Activated naive CD4-positive, alpha-beta T cell treated with anti-CD3 and anti-CD28 coated beads for 36 hours (primary cell): ENCODE measurements at regions not wholly inside any gene's neighbourhood (a gene's known extent, or its start where the extent isn't known, plus 50 kb on each side); places are given as distances from the start of the nearest gene placed in this dataset.
"Not testable (repeated sequence)": the region's sequence is repeated elsewhere in the genome, so short reads cannot be mapped to it uniquely, and the experiment has no call there.

Experiments
- CTCF ChIA-PET: fragments of 350-600 bp; sonication (Branson Sonifier 250); formaldehyde crosslinking; loops from one replicate; lab custom pipeline; 2021; ENCODE audit warnings: antibody characterized with exemption; lab: Charles Lee
- DNase-seq: peaks from one replicate; pipeline ENCODE4 v3.0.0-alpha.2; 2020
- H3K27ac Mint-ChIP-seq: one replicate; pipeline ENCODE4 v1.8.0; 2021; ENCODE audit warnings: mild to moderate bottlenecking, mixed read lengths
- H3K27me3 Mint-ChIP-seq: one replicate; pipeline ENCODE4 v1.8.0; 2021; ENCODE audit warnings: low read depth, mixed read lengths
- H3K36me3 Mint-ChIP-seq: one replicate; pipeline ENCODE4 v1.8.0; 2021; ENCODE audit warnings: low read depth, mixed read lengths
- H3K4me1 Mint-ChIP-seq: one replicate; pipeline ENCODE4 v1.8.0; 2021; ENCODE audit warnings: low read depth, mixed read lengths
- H3K4me3 Mint-ChIP-seq: one replicate; pipeline ENCODE4 v1.8.0; 2021; ENCODE audit warnings: mild to moderate bottlenecking, moderate library complexity, mixed read lengths
- H3K9me3 Mint-ChIP-seq: one replicate; pipeline ENCODE4 v1.8.0; 2021; ENCODE audit warnings: mixed read lengths
- intact Hi-C: fragments of 100-400 bp; cut with micrococcal nuclease; formaldehyde crosslinking; loops from one replicate; pipeline ENCODE4 v1.15.1; 2023

DNA sequence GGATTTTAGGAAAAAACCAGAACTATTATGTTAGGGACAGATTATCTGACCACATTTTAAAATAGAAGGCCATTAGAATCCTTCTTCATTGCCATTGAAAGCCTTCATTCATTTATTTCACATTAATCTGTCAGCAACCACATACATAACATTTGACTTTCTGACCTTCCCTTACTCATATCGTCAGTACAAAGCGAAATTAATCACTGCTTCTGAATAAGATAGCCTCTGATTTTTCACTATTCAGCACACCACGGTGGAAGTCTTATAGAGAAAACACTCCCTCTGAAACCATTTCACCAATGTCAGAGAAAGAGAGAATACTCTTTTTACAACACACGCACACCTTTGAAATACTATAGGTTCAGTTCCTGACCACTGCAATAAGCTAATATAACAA, 442.5 kb upstream of the ID4 start:
- Mint-ChIP-seq H3K27ac (no peak overlapping the region), H3K27me3 (no peaks in the 10 kb centered on the region), H3K4me3 (no peak overlapping the region), H3K4me1 (no peaks in the 10 kb centered on the region), H3K9me3 (peaks cover 12% of the 10 kb centered on the region), H3K36me3 (peaks cover 2% of the 10 kb centered on the region)
- intact Hi-C loops = no loop called here
- CTCF ChIA-PET = no interaction called here
- DNase-seq = no peak

GRCh38 chr6:19395316-19395715, 441.9 kb upstream of the ID4 start:
- CTCF ChIA-PET = no interaction called here
- Mint-ChIP-seq H3K36me3 (peaks cover 2% of the 10 kb centered on the region), H3K9me3 (peaks cover 13% of the 10 kb centered on the region), H3K27ac (no peak overlapping the region), H3K27me3 (no peaks in the 10 kb centered on the region), H3K4me3 (no peak overlapping the region), H3K4me1 (no peaks in the 10 kb centered on the region)
- no peak for DNase-seq
- intact Hi-C loops = no loop called here

DNA sequence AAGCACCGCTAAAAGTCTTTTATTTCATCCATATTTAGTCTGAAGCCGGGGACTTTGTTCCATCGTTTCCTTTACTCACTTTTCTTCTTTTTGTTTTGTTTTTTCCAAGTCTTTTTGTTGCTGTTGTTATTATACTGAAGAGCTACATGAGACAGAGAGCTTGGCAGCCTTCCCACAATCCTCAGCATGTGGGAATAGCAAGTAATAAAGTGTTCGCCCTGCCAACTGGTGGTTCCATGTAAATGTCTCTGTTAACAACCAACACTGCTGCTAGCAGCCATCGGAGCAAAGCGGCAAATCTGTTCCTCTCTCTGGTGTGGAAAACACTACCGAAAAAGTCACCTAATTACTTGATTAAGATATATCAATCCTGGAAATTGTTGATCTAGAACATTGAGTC, 437.8 kb upstream of the ID4 start:
- Mint-ChIP-seq H3K27me3 (no peaks in the 10 kb centered on the region), H3K36me3 (no peaks in the 10 kb centered on the region), H3K27ac (no peak overlapping the region), H3K9me3 (peaks cover 13% of the 10 kb centered on the region), H3K4me1 (no peaks in the 10 kb centered on the region), H3K4me3 (no peak overlapping the region)
- DNase-seq = no peak
- intact Hi-C loops = no loop called here
- CTCF ChIA-PET = no interaction called here

- DNase-seq, H3K27ac Mint-ChIP-seq, H3K4me3 Mint-ChIP-seq, intact Hi-C loops, CTCF ChIA-PET, H3K27me3 Mint-ChIP-seq, H3K36me3 Mint-ChIP-seq, H3K4me1 Mint-ChIP-seq: not testable (repeated sequence)
- peaks cover 10% of the 10 kb centered on the region for H3K9me3 Mint-ChIP-seq
Measured at GRCh38 chr6:19404884-19405283, 432.3 kb upstream of the ID4 start.

DNA sequence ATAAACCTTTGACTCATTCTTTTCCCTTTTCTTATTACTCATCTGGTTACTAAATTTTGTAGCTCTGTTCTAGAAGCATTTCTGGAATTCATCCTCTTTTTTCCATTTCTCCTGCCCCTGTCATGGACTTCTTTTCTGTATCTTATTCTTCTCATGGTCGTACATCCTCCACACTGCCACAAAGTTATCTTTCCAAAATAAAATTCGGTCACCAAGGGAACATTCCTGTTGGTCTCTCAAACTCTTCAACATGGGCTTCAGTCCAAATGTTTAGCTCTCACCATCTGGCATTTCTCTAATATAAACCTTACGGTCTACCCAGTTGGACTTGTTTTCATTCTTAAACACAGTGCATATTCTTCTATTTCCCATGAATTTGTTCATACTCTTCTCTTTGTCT, 428.8 kb upstream of the ID4 start:
- H3K27me3 Mint-ChIP-seq = no peaks in the 10 kb centered on the region
- H3K9me3 Mint-ChIP-seq = peaks cover 8% of the 10 kb centered on the region
- CTCF ChIA-PET = no interaction called here
- no peak for DNase-seq
- intact Hi-C loops = no loop called here
- H3K4me1 Mint-ChIP-seq = no peaks in the 10 kb centered on the region
- no peak overlapping the region for H3K27ac Mint-ChIP-seq
- no peak overlapping the region for H3K4me3 Mint-ChIP-seq
- H3K36me3 Mint-ChIP-seq = no peaks in the 10 kb centered on the region

DNA sequence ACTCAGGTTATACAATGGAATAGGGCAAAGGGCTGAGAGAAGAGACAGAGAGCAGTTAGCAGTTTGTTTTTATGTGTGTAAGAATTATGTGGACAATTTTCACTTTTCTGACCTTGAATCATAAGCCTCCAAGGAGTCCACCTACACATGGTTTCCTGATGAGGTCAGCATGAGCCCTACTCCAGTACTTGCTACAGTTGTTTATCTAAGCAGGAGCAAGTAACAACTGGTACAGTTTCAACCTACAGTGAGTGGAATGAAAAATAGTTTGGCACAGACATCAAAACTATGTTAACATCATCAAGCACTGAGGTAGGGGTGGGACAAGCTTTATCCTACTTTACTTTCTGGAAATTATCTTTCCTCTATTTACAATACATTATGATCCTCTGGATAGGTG, 426.7 kb upstream of the ID4 start:
- no peaks in the 10 kb centered on the region for H3K36me3 Mint-ChIP-seq
- intact Hi-C loops = no loop called here
- no peaks in the 10 kb centered on the region for H3K9me3 Mint-ChIP-seq
- no peak overlapping the region for H3K4me3 Mint-ChIP-seq
- no peaks in the 10 kb centered on the region for H3K4me1 Mint-ChIP-seq
- DNase-seq = no peak
- H3K27me3 Mint-ChIP-seq = no peaks in the 10 kb centered on the region
- CTCF ChIA-PET = no interaction called here
- no peak overlapping the region for H3K27ac Mint-ChIP-seq

GRCh38 chr6:19413323-19413722, 423.8 kb upstream of the ID4 start:
- Mint-ChIP-seq H3K27me3 (no peaks in the 10 kb centered on the region), H3K27ac (no peak overlapping the region), H3K4me3 (no peak overlapping the region), H3K4me1 (no peaks in the 10 kb centered on the region), H3K9me3 (peaks cover 5% of the 10 kb centered on the region), H3K36me3 (no peaks in the 10 kb centered on the region)
- DNase-seq = no peak
- CTCF ChIA-PET = no interaction called here
- intact Hi-C loops = no loop called here

DNA sequence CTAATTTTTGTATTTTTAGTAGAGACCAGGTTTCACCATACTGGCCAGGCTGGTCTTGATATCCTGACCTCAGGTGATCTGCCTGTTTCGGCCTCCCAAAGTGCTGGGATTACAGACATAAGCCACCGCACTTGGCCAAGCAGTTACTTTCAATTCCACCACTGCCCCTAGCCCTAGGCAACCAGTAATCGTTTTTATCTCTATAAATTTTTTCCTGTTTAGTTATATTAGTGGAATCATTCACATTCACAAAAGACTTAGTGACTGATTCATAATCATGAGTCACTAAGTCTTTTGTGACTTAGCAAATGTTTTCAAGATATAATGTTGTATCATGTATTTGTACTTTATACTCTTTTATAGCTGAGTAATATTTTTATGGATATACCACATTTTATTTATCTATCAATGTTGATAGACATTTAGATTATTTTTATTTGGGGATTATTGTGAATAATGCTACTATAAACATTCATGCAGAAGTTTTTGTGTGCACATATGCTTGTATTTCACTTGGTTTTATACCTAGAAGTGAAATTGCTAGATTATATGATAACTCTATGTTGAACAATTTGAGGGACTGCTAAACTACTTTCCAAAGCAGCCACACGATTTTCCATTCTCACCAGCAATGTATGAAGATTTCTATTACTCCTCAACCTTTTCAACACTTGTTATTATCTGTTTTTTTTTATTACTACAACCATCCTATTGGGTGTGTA, 421.4 kb upstream of the ID4 start:
- H3K4me3 Mint-ChIP-seq = no peak overlapping the region
- intact Hi-C loops = no loop called here
- no peaks in the 10 kb centered on the region for H3K27me3 Mint-ChIP-seq
- CTCF ChIA-PET = no interaction called here
- no peak for DNase-seq
- H3K4me1 Mint-ChIP-seq = no peaks in the 10 kb centered on the region
- H3K36me3 Mint-ChIP-seq = no peaks in the 10 kb centered on the region
- no peak overlapping the region for H3K27ac Mint-ChIP-seq
- H3K9me3 Mint-ChIP-seq = peaks cover 7% of the 10 kb centered on the region

DNA sequence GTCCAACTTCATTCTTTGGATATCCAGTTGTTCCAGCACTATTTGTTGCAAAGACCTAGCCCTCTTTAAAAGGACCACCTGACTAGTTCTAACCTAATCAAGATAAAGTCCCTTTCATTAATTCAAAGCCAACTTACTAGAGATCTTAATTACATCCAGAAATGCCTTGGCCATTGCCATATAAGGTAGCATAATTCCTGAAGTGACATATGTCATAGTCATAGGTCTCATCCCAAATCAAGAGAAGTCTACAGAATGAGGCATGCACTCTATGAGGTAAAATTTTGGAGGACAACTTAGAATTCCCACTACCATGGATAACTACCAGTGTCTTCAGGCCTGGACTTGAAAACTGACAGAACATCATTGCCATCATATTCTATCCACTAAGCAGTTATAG, 420.4 kb upstream of the ID4 start:
- Mint-ChIP-seq H3K36me3 (no peaks in the 10 kb centered on the region), H3K9me3 (peaks cover 7% of the 10 kb centered on the region), H3K4me3 (no peak overlapping the region), H3K27me3 (no peaks in the 10 kb centered on the region), H3K4me1 (no peaks in the 10 kb centered on the region), H3K27ac (no peak overlapping the region)
- intact Hi-C loops = no loop called here
- CTCF ChIA-PET = no interaction called here
- no peak for DNase-seq

- peaks cover 7% of the 10 kb centered on the region for H3K9me3 Mint-ChIP-seq
- no peaks in the 10 kb centered on the region for H3K36me3 Mint-ChIP-seq
- H3K4me3 Mint-ChIP-seq = no peak overlapping the region
- intact Hi-C loops = no loop called here
- DNase-seq = no peak
- CTCF ChIA-PET = no interaction called here
- H3K27me3 Mint-ChIP-seq = no peaks in the 10 kb centered on the region
- no peaks in the 10 kb centered on the region for H3K4me1 Mint-ChIP-seq
- no peak overlapping the region for H3K27ac Mint-ChIP-seq
Measured at GRCh38 chr6:19417713-19418112, 419.5 kb upstream of the ID4 start.

DNA sequence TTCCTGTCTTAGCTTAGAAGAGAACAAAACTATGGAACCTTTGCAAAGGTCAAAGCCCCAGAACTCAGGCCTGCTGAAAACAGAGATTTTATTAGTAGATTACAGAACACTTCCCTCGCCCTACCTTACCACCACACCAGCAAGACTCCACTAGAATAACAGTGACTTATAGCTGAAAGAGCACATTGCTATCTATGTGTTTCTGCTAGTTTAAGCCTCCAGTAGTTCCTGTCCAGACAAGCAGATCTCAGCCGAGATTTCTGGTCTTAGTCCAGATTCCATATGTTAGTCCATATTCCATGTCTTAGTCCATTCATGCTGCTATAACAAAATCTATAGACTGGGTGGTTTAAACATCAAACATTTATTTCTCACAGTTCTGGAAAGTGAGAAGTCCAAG, 412.3 kb upstream of the ID4 start:
- Mint-ChIP-seq H3K36me3 (no peaks in the 10 kb centered on the region), H3K27me3 (no peaks in the 10 kb centered on the region), H3K4me3 (no peak overlapping the region), H3K27ac (no peak overlapping the region), H3K4me1 (no peaks in the 10 kb centered on the region), H3K9me3 (peaks cover 3% of the 10 kb centered on the region)
- CTCF ChIA-PET = no interaction called here
- no peak for DNase-seq
- intact Hi-C loops = no loop called here

- H3K4me3 Mint-ChIP-seq = no peak overlapping the region
- H3K27me3 Mint-ChIP-seq = no peaks in the 10 kb centered on the region
- DNase-seq = no peak
- no peaks in the 10 kb centered on the region for H3K36me3 Mint-ChIP-seq
- intact Hi-C loops = no loop called here
- H3K4me1 Mint-ChIP-seq = no peaks in the 10 kb centered on the region
- peaks cover 3% of the 10 kb centered on the region for H3K9me3 Mint-ChIP-seq
- no peak overlapping the region for H3K27ac Mint-ChIP-seq
- CTCF ChIA-PET = no interaction called here
Measured at GRCh38 chr6:19427548-19427947, 409.6 kb upstream of the ID4 start.

DNA sequence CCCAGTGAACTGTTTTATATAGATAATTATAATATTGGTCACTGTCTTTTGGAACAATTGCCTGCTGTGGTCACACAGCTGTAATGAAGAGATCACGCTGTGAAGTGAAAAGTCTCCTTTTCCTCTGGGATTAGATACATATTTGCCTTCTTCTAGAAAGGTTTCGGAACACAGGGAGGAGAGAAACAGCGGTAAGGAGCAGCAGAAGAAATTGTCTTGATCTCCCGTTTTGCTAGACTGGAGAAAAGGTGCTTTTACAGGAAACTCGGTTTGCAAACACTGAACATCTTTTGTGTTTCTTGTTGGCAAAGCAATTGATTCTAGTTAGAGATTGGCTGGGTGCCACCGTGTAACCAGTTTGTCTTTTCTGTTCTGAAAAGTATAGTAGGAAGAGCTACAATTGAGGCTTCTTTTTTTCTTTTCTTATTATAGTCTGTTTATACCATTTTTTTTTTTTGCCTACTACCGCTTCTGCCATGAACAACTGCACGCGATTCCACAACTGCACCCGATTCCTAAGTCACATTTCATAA, 404.1 kb upstream of the ID4 start:
- H3K4me1 Mint-ChIP-seq = no peaks in the 10 kb centered on the region
- DNase-seq = no peak
- H3K36me3 Mint-ChIP-seq = no peaks in the 10 kb centered on the region
- H3K27ac Mint-ChIP-seq = no peak overlapping the region
- CTCF ChIA-PET = no interaction called here
- H3K4me3 Mint-ChIP-seq = no peak overlapping the region
- intact Hi-C loops = no loop called here
- H3K27me3 Mint-ChIP-seq = no peaks in the 10 kb centered on the region
- H3K9me3 Mint-ChIP-seq = peaks cover 4% of the 10 kb centered on the region
